ENCODE measurements at regions not wholly inside any gene's neighbourhood (a gene's known extent, or its start where the extent isn't known, plus 50 kb on each side); places are given as distances from the start of the nearest gene placed in this dataset.

GRCh38 chr4:18859468-18859867, 837.9 kb upstream of the LCORL start:
- TF ChIP-seq POLR2A (IDR thresholded peaks at IDR 0.05) (no peak), CTCF (IDR thresholded peaks at IDR 0.05) (no peak)
